HG03064 (cell line): ENCODE measurements at regions not wholly inside any gene's neighbourhood (a gene's known extent, or its start where the extent isn't known, plus 50 kb on each side); places are given as distances from the start of the nearest gene placed in this dataset.
A peak's percentile ranks its signal among the peaks of the same experiment; 100 is the strongest.

Source experiments
- ATAC-seq: cut with Tn5 transposase; IDR thresholded peaks from one replicate; pipeline ENCODE4 v1.9.1; 2021; ENCODE audit warnings: low read depth; ENCODE audit not compliant: unreplicated experiment

GRCh38 chr6:56865081-56865875 is 89.6 kb upstream of the BEND6 start:
- ATAC-seq: no peak

- no peak for ATAC-seq
Measured at GRCh38 chr6:56864171-56864616, 90.7 kb upstream of the BEND6 start.

GRCh38 chr6:56863366-56863765 is 91.5 kb upstream of the BEND6 start:
- no peak for ATAC-seq

GRCh38 chr6:56862415-56863175 is 92.3 kb upstream of the BEND6 start:
- no peak for ATAC-seq

- no peak for ATAC-seq
Measured at GRCh38 chr6:56860475-56860874, 94.4 kb upstream of the BEND6 start.

GRCh38 chr6:56856036-56856580 is 98.8 kb upstream of the BEND6 start:
- ATAC-seq: no peak

- ATAC-seq: no peak
Measured at GRCh38 chr6:56854086-56854485, 100.8 kb upstream of the BEND6 start.

GRCh38 chr6:56853541-56853940 is 101.4 kb upstream of the BEND6 start:
- no peak for ATAC-seq

GRCh38 chr6:56852260-56853010 is 102.5 kb upstream of the BEND6 start:
- no peak for ATAC-seq

- peak; percentile 94 for ATAC-seq
Measured at GRCh38 chr6:56851541-56852259, 103.2 kb upstream of the BEND6 start.

- ATAC-seq: no peak
Measured at GRCh38 chr6:56851074-56851473, 103.8 kb upstream of the BEND6 start.

- no peak for ATAC-seq
Measured at GRCh38 chr6:56850626-56851025, 104.3 kb upstream of the BEND6 start.

- no peak for ATAC-seq
Measured at GRCh38 chr6:56849896-56850295, 105.0 kb upstream of the BEND6 start.

GRCh38 chr6:56848105-56848504 is 106.8 kb upstream of the BEND6 start:
- ATAC-seq: no peak

GRCh38 chr6:56845032-56845431 is 109.9 kb upstream of the BEND6 start:
- no peak for ATAC-seq

GRCh38 chr6:56843476-56844349 is 111.2 kb upstream of the BEND6 start:
- ATAC-seq: peak; percentile 76

GRCh38 chr6:56842686-56843475 is 112.0 kb upstream of the BEND6 start:
- ATAC-seq: peak; percentile 20

GRCh38 chr6:56841751-56842150 is 113.2 kb upstream of the BEND6 start:
- ATAC-seq: no peak

GRCh38 chr6:56841381-56841749 is 113.5 kb upstream of the BEND6 start:
- no peak for ATAC-seq
